K562 (cell line): ENCODE measurements at regions not wholly inside any gene's neighbourhood (a gene's known extent, or its start where the extent isn't known, plus 50 kb on each side); places are given as distances from the start of the nearest gene placed in this dataset.

Source experiments
- ATAC-seq: fragments of 200-7000 bp; cut with Tn5 transposase; 3 replicates; pipeline ENCODE4 v1.9.1; 2020; ENCODE audit warnings: moderate library complexity
- BruUV-seq: library from RNA; stranded (reverse); fragments of 400-500 nt; replicated peaks from 2 replicates; lab custom pipeline; 2021; lab: Mats Ljungman, UMichigan
- CTCF ChIA-PET: fragments of 300-600 bp; formaldehyde crosslinking; extraction: SDS; loops from one replicate; lab custom pipeline; 2021; ENCODE audit warnings: low intra/inter-chr PET ratio; lab: Yijun Ruan, JAX
- POLR2A ChIA-PET: fragments of 300-600, 350-650 bp; sonication (Branson Sonifier 250); formaldehyde crosslinking; extraction: SDS; loops from one replicate; lab custom pipeline; 2021; ENCODE audit warnings: antibody characterized with exemption, inconsistent platforms; lab: Yijun Ruan, JAX
- DNase-seq, 4 experiments: peaks; one replicate each; pipeline versions ENCODE4 v3.0.0 to v3.0.0-alpha.2; 2011 to 2018; ENCODE audit warnings: low spot score in 3 of 4, mixed read lengths in 3 of 4; ENCODE audit errors: extremely low read depth in 1 of 4
- FAIRE-seq: peaks from 2 replicates; lab custom pipeline; 2011; peaks lifted over from hg19 to GRCh38; lab: Jason Lieb, UNC
- H2AFZ ChIP-seq: 2 replicates; pipeline ENCODE4 v1.6.0; 2011; ENCODE audit warnings: low read depth, low read length, control low read depth, inconsistent platforms
- H3K27ac ChIP-seq: fragments of 200-600 bp; 3 replicates; pipeline ENCODE4 v1.8.0; 2011; ENCODE audit warnings: low read depth, mild to moderate bottlenecking, control low read depth, inconsistent platforms, low read length, moderate library complexity, mixed read lengths; ENCODE audit errors: extremely low read depth
- H3K27me3 ChIP-seq, 2 experiments: fragments of 300-600 bp in 1 of 2; 2 replicates in 1 of 2; 3 replicates in 1 of 2; pipeline versions ENCODE4 v1.6.0 to v1.8.0; 2011; ENCODE audit warnings: inconsistent platforms in 2 of 2, low read length in 2 of 2, mild to moderate bottlenecking in 1 of 2, mixed read lengths in 1 of 2, moderate library complexity in 1 of 2; ENCODE audit not compliant: control insufficient read depth in 2 of 2, insufficient read depth in 2 of 2
- H3K36me3 ChIP-seq: fragments of 300-600 bp; 3 replicates; pipeline ENCODE4 v1.8.0; 2011; ENCODE audit warnings: mild to moderate bottlenecking, low read length, inconsistent platforms; ENCODE audit not compliant: control insufficient read depth, insufficient read depth
- H3K4me1 ChIP-seq, 2 experiments: fragments of 200-600 bp in 1 of 2; replicated peaks in 1 of 2; 2 replicates in 1 of 2; 3 replicates in 1 of 2; pipeline versions ENCODE4 v1.5.1 to v1.8.0; 2011; ENCODE audit warnings: inconsistent platforms in 2 of 2, low read length in 2 of 2, mild to moderate bottlenecking in 1 of 2, mixed read lengths in 1 of 2, moderate library complexity in 1 of 2; ENCODE audit not compliant: control insufficient read depth in 2 of 2, insufficient read depth in 2 of 2
- H3K4me2 ChIP-seq: 2 replicates; pipeline ENCODE4 v1.6.1; 2011; ENCODE audit warnings: low read length, control low read depth, inconsistent platforms, mixed read lengths; ENCODE audit not compliant: insufficient read depth
- H3K4me3 ChIP-seq: fragments of 200-600 bp; sonication (generic), shearing (Covaris generic); 2 replicates; pipeline ENCODE4 v1.5.1; 2016; ENCODE audit warnings: control low read depth, inconsistent platforms
- H3K79me2 ChIP-seq: fragments of 200-600 bp; 3 replicates; pipeline ENCODE4 v1.8.0; 2011; ENCODE audit warnings: low read length, inconsistent platforms; ENCODE audit not compliant: control insufficient read depth, insufficient read depth
- H3K9ac ChIP-seq, 2 experiments: 2 replicates each; pipeline versions ENCODE4 v1.6.0 to v1.6.1; 2011; ENCODE audit warnings: low read depth in 2 of 2, low read length in 2 of 2, control low read depth in 1 of 2, inconsistent platforms in 1 of 2, mild to moderate bottlenecking in 1 of 2, mixed read lengths in 1 of 2; ENCODE audit not compliant: insufficient read depth in 1 of 2
- H3K9me1 ChIP-seq: one replicate; pipeline ENCODE4 v1.6.0; 2011; ENCODE audit warnings: inconsistent platforms, mild to moderate bottlenecking, low read length, moderate library complexity; ENCODE audit not compliant: control insufficient read depth, insufficient read depth
- H3K9me3 ChIP-seq: replicated peaks from 2 replicates; pipeline ENCODE4 v1.5.1; 2011; ENCODE audit warnings: low read depth, low read length, inconsistent platforms; ENCODE audit not compliant: control insufficient read depth, insufficient read depth
- H4K20me1 ChIP-seq: replicated peaks from 2 replicates; pipeline ENCODE4 v1.6.1; 2011; ENCODE audit warnings: low read length, inconsistent platforms, mixed read lengths; ENCODE audit not compliant: control insufficient read depth, insufficient read depth
- FUS ChIP-seq: fragments of 200-400 bp; formaldehyde crosslinking; optimal IDR thresholded peaks from 2 replicates; pipeline ENCODE3; 2017; ENCODE audit warnings: low read depth, low read length
- GATA2 ChIP-seq: sonication (generic); formaldehyde crosslinking; IDR thresholded peaks from 2 replicates; pipeline ENCODE4 v1.4.0; 2020; ENCODE audit warnings: mild to moderate bottlenecking, missing genetic modification reagents
- MCM2 ChIP-seq: fragments of 450-650 bp; IDR thresholded peaks from 2 replicates; pipeline ENCODE4 v1.6.1; 2017; ENCODE audit warnings: low read depth, mild to moderate bottlenecking
- POLR3G ChIP-seq: IDR thresholded peaks from 2 replicates; pipeline ENCODE4 v1.6.1; 2011; ENCODE audit not compliant: insufficient read length, insufficient replicate concordance; ENCODE audit errors: extremely low read depth
- SOX6 ChIP-seq: fragments of 450-650 bp; IDR thresholded peaks from 2 replicates; pipeline ENCODE4 v1.6.1; 2014; ENCODE audit warnings: mild to moderate bottlenecking
- SREBF1 ChIP-seq: fragments of 150-350 bp; IDR thresholded peaks from 2 replicates; pipeline ENCODE4 v1.6.1; 2014; ENCODE audit warnings: antibody characterized with exemption, low read depth, low read length, borderline replicate concordance
- SRSF1 ChIP-seq: fragments of 200-400 bp; formaldehyde crosslinking; IDR thresholded peaks from 2 replicates; pipeline ENCODE4 v1.6.1; 2017; ENCODE audit warnings: mild to moderate bottlenecking, low read depth, low read length, moderate library complexity
- ZKSCAN1 ChIP-seq: fragments of 150-350 bp; IDR thresholded peaks from 2 replicates; pipeline ENCODE4 v1.6.1; 2016; ENCODE audit warnings: low read depth, low read length
- WGBS: fragments of 100-300 bp; shearing (Covaris generic); methylation state at CpG from one replicate; pipeline ENCODE4 v1.1.6; 2016; ENCODE audit warnings: low coverage, mixed read lengths; ENCODE audit not compliant: insufficient coverage; ENCODE audit errors: missing lambda C conversion rate; 5-methylcytosine and 5-hydroxymethylcytosine counted together
- in situ Hi-C: fragments of 300-500 bp; cut with MboI; formaldehyde crosslinking; loops from 4 replicates; pipeline ENCODE4 v1.15.0; 2018; ENCODE audit warnings: inconsistent platforms, mixed read lengths
- intact Hi-C: fragments of 100-400 bp; cut with micrococcal nuclease; formaldehyde crosslinking; loops from 2 replicates; pipeline ENCODE4 v1.14.2; 2022
- TF ChIP-seq, protein P1 (sequence below): fragments of 250-450 bp; sonication (Bioruptor Pico); IDR thresholded peaks from 2 replicates; pipeline ENCODE4 v1.8.0; 2021; ENCODE audit warnings: moderate library complexity, mild to moderate bottlenecking, inconsistent platforms

DNA sequence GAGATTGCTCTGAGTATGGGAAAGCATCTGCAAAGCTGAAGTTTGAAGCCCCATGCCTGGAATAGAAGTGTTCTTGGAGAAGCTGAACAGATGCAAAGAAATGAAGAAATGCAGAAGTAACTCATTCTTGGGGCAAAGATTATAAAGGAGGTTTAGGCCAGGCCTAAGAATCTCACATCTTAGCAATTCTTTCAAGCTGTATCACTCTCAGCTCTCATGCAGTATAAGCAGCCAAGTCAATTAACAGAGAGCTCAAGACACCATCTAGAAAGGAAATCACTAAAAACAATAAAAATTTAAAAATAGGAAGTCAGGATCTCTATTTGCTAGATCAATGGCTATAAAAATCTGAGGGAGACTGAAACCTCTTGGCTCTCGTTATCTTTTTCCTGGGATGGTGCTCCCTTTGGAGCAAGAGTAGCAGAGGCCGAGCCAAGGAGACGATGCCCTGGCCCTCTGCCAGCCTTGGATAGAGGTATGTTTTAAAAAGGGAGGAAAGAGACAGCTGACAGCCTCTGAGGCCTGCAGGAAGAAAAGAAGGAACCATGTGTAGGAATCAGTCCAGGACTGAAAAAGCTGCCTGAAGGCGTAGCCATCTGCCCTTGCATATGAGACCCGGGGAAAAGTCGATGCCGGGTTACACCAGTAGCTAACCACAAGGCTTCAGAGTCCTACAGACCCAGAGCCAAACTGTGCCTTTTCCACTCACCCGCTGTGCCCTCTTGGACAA is 229.8 kb downstream of the BLID start (continued):
- TF ChIP-seq POLR3G: no peak
- TF ChIP-seq, protein P1, sequence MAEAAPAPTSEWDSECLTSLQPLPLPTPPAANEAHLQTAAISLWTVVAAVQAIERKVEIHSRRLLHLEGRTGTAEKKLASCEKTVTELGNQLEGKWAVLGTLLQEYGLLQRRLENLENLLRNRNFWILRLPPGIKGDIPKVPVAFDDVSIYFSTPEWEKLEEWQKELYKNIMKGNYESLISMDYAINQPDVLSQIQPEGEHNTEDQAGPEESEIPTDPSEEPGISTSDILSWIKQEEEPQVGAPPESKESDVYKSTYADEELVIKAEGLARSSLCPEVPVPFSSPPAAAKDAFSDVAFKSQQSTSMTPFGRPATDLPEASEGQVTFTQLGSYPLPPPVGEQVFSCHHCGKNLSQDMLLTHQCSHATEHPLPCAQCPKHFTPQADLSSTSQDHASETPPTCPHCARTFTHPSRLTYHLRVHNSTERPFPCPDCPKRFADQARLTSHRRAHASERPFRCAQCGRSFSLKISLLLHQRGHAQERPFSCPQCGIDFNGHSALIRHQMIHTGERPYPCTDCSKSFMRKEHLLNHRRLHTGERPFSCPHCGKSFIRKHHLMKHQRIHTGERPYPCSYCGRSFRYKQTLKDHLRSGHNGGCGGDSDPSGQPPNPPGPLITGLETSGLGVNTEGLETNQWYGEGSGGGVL (CRISPR knock-in tag): no peak
- TF ChIP-seq MCM2: no peak

DNA sequence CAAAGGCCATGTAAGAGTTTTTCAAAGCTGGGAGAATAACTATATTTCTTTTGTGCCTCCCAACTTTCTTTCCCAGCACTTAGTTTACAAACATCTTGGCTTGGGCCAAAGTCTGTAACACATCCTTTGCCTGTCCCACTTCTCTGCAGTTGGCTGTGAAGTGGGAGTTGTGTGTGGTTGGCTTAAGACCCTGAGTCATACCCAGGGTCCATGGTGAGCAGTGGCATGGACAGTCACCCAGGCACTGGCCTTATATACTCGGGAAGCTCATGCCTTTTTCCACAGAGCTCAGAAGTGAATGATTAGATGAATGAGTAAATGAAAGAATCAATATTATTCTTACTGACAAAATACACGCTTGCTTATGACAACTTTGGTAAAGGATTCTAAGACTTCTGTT is 231.4 kb downstream of the BLID start:
- H3K27ac ChIP-seq: no peak overlapping the region
- H3K27me3 ChIP-seq: no peaks in the 10 kb centered on the region
- CTCF ChIA-PET: no interaction called here
- DNase-seq (no peak), ATAC-seq (no peak), FAIRE-seq (no peak)
- no peak overlapping the region for H3K4me2 ChIP-seq
- no peaks in the 10 kb centered on the region for H3K36me3 ChIP-seq
- H3K79me2 ChIP-seq: no peaks in the 10 kb centered on the region
- H3K9ac ChIP-seq: no peak overlapping the region
- POLR2A ChIA-PET: no interaction called here
- WGBS: 0% methylated on average over 2 of the region's 2 CpGs
- no TSS peak for BruUV-seq
- H2AFZ ChIP-seq: no peak overlapping the region
- H4K20me1 ChIP-seq: no peaks in the 10 kb centered on the region
- no peaks in the 10 kb centered on the region for H3K9me1 ChIP-seq
- no peak overlapping the region for H3K4me3 ChIP-seq
- no peaks in the 10 kb centered on the region for H3K4me1 ChIP-seq
- in situ Hi-C loops: no loop called here
- no peaks in the 10 kb centered on the region for H3K9me3 ChIP-seq
- intact Hi-C loops: no loop called here
- TF ChIP-seq FUS: no peak
- no peak for TF ChIP-seq SREBF1
- TF ChIP-seq GATA2 (CRISPR knock-in tag): no peak
- TF ChIP-seq SRSF1: no peak
- no peak for TF ChIP-seq SOX6
- TF ChIP-seq ZKSCAN1: no peak
- TF ChIP-seq, all 486 proteins: peak for 0
